Spleen (tissue), 7 donors: ENCODE measurements at regions not wholly inside any gene's neighbourhood (a gene's known extent, or its start where the extent isn't known, plus 50 kb on each side); places are given as distances from the start of the nearest gene placed in this dataset.

Experiments
- CTCF ChIP-seq, 11 experiments: fragments of 200-600 bp in 7 of 11; fragments of 450-650 bp in 4 of 11; sonication (generic) in 4 of 11; IDR thresholded peaks in 8 of 11; conservative IDR thresholded peaks in 3 of 11; 1 replicate in 7 of 11; 2 replicates in 4 of 11; pipeline versions ENCODE4 v1.4.0 to v1.8.0; 2016 to 2021; ENCODE audit warnings: antibody characterized with exemption in 11 of 11, inconsistent platforms in 4 of 11, mild to moderate bottlenecking in 1 of 11
- POLR2A ChIP-seq, 3 donors: fragments of 450-650 bp; IDR thresholded peaks; one replicate each; pipeline ENCODE4 v1.5.1; 2017; ENCODE audit warnings: antibody characterized with exemption in 3 of 3, mild to moderate bottlenecking in 1 of 3
- donor health status: DM: no; HTN: no; CAD: no; lungs with moderate emphysema.
- donor health status: DM: no; HTN: no; CAD: no.
- donor health status: DM: no; HTN: no; CAD: no.

GRCh38 chr16:79426663-79427062 is 173.9 kb downstream of the MAF start:
- no peak for TF ChIP-seq CTCF (IDR thresholded peaks at IDR 0.05 in 8 of 11, conservative IDR thresholded peaks at IDR 0.05 in 3 of 11)
- TF ChIP-seq POLR2A (IDR thresholded peaks at IDR 0.05), result no peak
